Activated naive CD4-positive, alpha-beta T cell treated with anti-CD3 and anti-CD28 coated beads, Interleukin-2, amount 10 ng/mL, durations not matched to agents 7 days and 5 days (primary cell): ENCODE measurements at regions not wholly inside any gene's neighbourhood (a gene's known extent, or its start where the extent isn't known, plus 50 kb on each side); places are given as distances from the start of the nearest gene placed in this dataset.

ENCODE experiments used
- CTCF ChIA-PET: fragments of 350-600 bp; sonication (Branson Sonifier 250); formaldehyde crosslinking; loops from one replicate; lab custom pipeline; 2021; ENCODE audit warnings: antibody characterized with exemption; lab: Charles Lee
- DNase-seq: peaks from one replicate; pipeline ENCODE4 v3.0.0-alpha.2; 2020
- H3K27ac Mint-ChIP-seq: one replicate; pipeline ENCODE4 v1.8.0; 2021; ENCODE audit warnings: mild to moderate bottlenecking, moderate library complexity, mixed read lengths
- H3K27me3 Mint-ChIP-seq: one replicate; pipeline ENCODE4 v1.8.0; 2021; ENCODE audit warnings: mild to moderate bottlenecking, mixed read lengths
- H3K36me3 Mint-ChIP-seq: one replicate; pipeline ENCODE4 v1.8.0; 2021; ENCODE audit warnings: mixed read lengths
- H3K4me1 Mint-ChIP-seq: one replicate; pipeline ENCODE4 v1.8.0; 2021; ENCODE audit warnings: mixed read lengths
- H3K4me3 Mint-ChIP-seq: one replicate; pipeline ENCODE4 v1.8.0; 2021; ENCODE audit warnings: mild to moderate bottlenecking, moderate library complexity, mixed read lengths
- H3K9me3 Mint-ChIP-seq: one replicate; pipeline ENCODE4 v1.8.0; 2021; ENCODE audit warnings: mixed read lengths

DNA sequence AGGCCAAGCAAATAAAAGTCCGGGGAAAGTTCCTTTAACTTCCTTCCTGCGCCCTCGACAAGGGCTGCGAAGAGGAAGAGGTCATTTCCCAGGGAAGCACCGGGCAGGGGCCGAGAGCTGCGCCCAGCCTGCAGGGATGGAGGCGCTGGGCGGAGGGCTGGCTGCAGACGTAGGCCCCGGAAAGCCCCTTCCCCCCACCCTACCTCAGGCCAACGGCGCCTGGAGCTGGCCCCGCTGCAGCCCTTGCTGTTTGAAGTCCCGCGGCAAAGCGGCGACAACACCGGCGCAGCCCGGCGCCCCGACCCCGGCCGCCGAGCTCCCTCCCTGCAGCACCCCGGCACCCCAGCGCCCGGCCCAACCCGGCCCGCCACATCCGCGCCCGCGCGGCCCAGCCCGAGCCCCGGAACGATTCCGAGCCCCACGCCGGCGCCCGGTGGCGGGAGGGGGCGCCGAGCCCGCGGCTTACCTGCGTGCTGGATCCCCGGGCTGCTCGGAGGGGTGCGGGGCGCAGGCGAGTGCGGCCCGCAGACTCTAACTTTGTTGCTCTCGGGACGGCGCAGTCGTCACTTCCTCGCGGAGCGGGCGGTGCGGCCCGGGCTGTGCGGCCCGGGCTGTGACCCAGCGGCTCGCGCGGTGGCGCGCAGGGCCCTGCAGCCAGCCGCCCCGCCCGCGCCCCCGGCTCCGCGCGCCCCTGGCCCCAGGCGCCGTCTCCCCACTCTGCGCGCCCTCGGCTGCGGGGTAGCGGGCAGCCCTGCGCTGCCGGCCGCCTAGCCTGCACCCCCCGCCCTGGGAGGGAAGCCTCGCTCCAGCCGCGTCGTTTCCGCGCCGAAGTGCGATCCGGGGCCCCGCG is 64.8 kb upstream of the PTGR2 start:
- H3K9me3 Mint-ChIP-seq, result no peaks in the 10 kb centered on the region
- H3K27ac Mint-ChIP-seq, result peak overlapping the region; percentile 99
- CTCF ChIA-PET, result interaction anchor here (0.8 to 3.3 kb wide), 10 partner anchors 9 to 58 kb away, joined by 3 to 21 read pairs (median 5); no protein-coding TSS in a partner anchor
- H3K4me1 Mint-ChIP-seq, result peaks cover 56% of the 10 kb centered on the region
- no peaks in the 10 kb centered on the region for H3K27me3 Mint-ChIP-seq
- peak overlapping the region; percentile 91 for H3K4me3 Mint-ChIP-seq
- peaks cover 14% of the 10 kb centered on the region for H3K36me3 Mint-ChIP-seq
- DNase-seq, result peak; percentile 78

DNA sequence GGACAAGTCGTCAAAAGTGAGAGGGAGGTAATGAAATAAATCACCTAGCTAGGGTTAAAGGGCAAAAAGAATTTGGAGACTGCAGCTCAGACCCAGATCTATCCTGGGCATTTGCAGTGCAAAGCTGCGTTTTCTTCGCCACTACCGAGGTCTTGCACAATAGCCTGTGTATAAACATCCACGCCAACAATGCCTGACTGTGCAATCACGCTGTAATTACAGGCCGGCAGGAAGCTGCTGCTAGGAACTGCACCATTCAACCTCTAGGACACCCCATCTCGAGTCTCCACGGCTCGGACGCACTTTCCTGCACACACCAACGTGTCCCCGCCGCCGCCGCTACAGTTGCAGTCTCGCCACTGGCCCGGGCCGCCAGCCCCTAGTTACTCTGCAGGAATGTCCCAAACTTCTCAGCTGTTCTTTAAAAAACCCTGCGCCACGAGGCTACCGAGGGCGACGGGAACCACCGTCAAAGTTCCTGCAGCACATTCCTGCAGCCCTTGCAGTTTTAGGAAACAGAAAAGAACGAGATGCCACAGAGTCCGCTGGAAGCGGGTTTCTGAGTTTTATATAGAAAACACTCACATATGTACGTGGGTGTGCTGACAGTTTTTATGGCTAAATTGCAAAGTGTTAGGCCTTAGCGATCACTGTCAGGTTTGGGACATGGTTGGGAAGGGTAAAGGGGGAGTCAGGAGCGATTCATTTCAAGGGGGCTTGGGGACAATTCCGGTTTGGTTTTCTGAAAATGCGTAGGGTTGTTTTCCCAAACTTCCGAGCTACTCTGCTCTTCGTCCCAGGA is 65.6 kb upstream of the PTGR2 start:
- Mint-ChIP-seq H3K27ac (peak overlapping the region; percentile 96), H3K36me3 (peaks cover 15% of the 10 kb centered on the region), H3K9me3 (no peaks in the 10 kb centered on the region), H3K4me3 (peak overlapping the region; percentile 91), H3K27me3 (no peaks in the 10 kb centered on the region), H3K4me1 (peaks cover 61% of the 10 kb centered on the region)
- DNase-seq, result peak; percentile 83
- CTCF ChIA-PET, result interaction anchor here (0.6 to 3.3 kb wide), 14 partner anchors 8 to 58 kb away, joined by 3 to 21 read pairs (median 5); a partner anchor contains a TSS

DNA sequence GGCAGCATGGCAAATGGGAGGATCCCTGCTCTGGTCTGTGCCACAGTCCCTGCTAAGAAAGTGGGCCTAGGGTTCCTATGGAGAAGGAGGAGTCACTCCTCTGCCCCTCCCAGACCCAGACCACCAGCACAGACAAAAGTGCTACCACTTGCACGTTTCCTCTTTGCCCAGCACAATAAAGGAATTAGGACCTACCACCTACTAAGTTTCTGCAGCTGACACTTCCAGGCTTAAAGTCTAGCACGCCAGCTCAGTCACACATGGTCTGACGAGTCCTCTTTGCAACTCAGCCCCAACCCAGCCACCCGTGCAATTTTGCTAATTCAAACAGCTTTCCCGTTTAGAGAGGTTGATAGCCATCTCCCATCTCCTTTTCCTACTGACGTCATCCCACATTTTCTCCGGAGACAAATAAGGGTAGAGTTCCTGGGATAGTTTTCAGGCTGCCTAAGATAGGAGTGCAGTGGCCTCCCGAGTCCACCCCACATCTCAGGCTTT is 66.2 kb upstream of the PTGR2 start:
- DNase-seq, result no peak
- Mint-ChIP-seq H3K9me3 (no peaks in the 10 kb centered on the region), H3K4me3 (peak overlapping the region; percentile 91), H3K27me3 (no peaks in the 10 kb centered on the region), H3K36me3 (peaks cover 22% of the 10 kb centered on the region), H3K4me1 (peaks cover 67% of the 10 kb centered on the region), H3K27ac (peak overlapping the region; percentile 96)
- CTCF ChIA-PET, result interaction anchor here (0.6 to 3.3 kb wide), 11 partner anchors 10 to 57 kb away, joined by 3 to 21 read pairs (median 5); a partner anchor contains a TSS

DNA sequence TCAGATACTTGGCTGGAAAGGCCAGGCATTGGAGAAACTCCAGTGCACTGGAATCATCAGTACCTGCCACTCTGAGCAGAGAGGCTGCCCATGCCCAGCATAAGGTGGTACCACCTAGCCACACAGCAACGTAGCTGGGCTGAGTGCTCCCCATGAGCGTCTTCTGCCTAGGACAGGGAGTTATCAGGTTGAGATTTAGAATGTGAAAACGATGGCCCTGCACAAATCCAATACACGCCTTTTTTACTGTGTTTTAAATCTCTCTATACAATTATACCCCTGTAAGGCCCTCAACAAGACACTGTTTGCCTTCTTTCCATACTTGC is 66.7 kb upstream of the PTGR2 start:
- no peaks in the 10 kb centered on the region for H3K27me3 Mint-ChIP-seq
- CTCF ChIA-PET, result interaction anchor here (1.1 to 3.3 kb wide), 8 partner anchors 10 to 56 kb away, joined by 3 to 21 read pairs (median 5); no protein-coding TSS in a partner anchor
- H3K9me3 Mint-ChIP-seq, result no peaks in the 10 kb centered on the region
- peak overlapping the region; percentile 96 for H3K27ac Mint-ChIP-seq
- H3K36me3 Mint-ChIP-seq, result peaks cover 26% of the 10 kb centered on the region
- peaks cover 71% of the 10 kb centered on the region for H3K4me1 Mint-ChIP-seq
- H3K4me3 Mint-ChIP-seq, result peak overlapping the region; percentile 91
- DNase-seq, result no peak

DNA sequence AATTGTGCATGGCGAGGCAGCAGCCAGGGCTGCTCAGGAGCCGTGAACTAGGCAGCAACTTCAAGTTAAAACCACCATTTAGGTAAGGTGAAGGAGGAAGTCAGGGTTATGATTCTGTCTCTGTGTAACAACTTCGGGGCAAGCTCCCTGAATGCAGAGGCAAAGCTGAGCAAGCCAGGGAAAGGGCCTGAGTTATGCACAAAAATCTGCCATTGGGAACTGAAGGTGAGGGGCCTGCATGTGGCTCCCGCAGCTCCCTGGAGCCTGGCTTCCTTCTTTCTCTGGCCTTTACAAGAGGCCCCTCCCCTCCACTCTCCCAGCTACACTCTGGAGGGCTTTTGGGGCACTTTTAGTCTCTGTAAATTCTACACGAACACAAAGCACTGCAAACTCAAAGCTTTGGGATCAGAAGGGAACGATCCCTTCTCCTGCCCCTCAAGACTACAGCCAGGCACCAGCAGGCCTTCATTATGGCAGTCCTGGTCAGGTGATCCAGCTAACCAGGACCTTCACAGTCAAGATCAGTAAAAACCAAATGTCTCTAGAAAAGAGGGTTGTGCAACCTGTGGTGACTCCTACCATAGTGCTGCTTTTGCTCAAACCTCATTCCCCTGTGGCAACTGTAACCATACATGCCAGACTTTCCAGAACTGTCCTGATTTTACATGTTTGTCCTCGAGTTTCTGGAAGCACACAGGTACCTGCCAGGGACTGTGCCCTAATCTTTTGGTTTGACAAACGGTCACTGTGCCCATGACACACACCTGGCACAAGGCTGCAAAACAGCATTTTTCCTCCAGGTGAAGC is 67.2 kb upstream of the PTGR2 start:
- peak; percentile 32 for DNase-seq
- Mint-ChIP-seq H3K27me3 (no peaks in the 10 kb centered on the region), H3K4me3 (peak overlapping the region; percentile 91), H3K27ac (peak overlapping the region; percentile 96), H3K9me3 (no peaks in the 10 kb centered on the region), H3K36me3 (peaks cover 26% of the 10 kb centered on the region), H3K4me1 (peaks cover 71% of the 10 kb centered on the region)
- CTCF ChIA-PET, result interaction anchor here (1.3 to 3.3 kb wide), 5 partner anchors 13 to 56 kb away, joined by 3 to 21 read pairs (median 10); no protein-coding TSS in a partner anchor

DNA sequence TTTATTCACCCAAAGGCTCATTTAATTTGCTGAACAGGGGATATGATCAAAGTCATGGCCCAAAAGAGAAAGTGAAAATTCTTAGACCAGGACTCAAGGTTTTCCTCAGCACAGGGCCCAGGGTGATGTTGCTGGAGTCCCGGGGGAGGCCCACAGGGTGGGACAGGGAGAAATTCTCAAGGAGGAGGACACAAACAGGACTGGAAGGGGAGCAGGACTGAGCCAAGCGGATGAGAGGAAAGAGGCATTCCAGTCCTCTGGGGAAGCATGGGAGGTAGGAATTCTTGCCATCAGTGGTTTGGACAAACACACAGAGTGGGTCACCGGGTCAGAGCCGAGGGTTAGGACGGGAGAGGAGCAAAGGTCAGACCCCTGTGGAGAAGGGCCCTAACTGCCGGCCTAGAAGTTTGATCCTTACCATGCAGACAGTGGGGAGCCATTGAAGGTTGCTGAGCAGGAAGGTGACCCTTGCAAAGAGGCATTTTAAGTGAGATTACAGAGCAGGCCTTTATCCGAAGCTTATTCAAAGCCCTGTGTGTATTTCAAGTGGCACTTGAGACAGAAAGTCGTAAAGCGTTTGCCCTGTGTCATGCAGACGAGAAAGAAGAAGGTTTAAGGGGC is 68.4 kb upstream of the PTGR2 start:
- Mint-ChIP-seq H3K4me1 (peaks cover 66% of the 10 kb centered on the region), H3K36me3 (peaks cover 27% of the 10 kb centered on the region), H3K27me3 (no peaks in the 10 kb centered on the region), H3K9me3 (no peaks in the 10 kb centered on the region), H3K27ac (peak overlapping the region; percentile 96), H3K4me3 (peak overlapping the region; percentile 45)
- CTCF ChIA-PET, result interaction anchor here (2.8 to 3.3 kb wide), 3 partner anchors 12 to 55 kb away, joined by 10 to 21 read pairs (median 14); no protein-coding TSS in a partner anchor
- DNase-seq, result no peak

DNA sequence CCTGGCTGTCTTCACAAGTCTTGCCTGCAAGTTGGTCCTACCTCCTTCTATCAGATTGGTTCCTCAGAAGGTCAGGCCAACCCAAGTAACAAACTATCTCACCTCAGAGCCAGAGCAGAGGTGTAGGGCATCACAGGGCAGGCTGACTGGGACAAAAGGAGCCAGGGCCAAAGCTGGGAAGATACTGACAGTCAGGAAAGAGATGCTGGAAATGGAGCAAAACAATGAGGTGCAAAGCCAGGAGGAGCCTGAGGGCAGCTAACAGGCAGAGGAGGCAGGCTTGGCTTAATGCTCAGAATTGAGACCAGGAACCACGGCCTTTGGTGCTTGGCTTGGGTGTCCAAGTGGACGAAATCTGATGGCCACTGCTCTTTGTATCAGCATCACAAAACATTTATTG is 68.4 kb upstream of the PNMA1 start:
- Mint-ChIP-seq H3K4me3 (no peak overlapping the region), H3K27ac (peak overlapping the region; percentile 96), H3K9me3 (no peaks in the 10 kb centered on the region), H3K4me1 (peaks cover 66% of the 10 kb centered on the region), H3K36me3 (peaks cover 27% of the 10 kb centered on the region), H3K27me3 (no peaks in the 10 kb centered on the region)
- CTCF ChIA-PET, result no interaction called here
- DNase-seq, result no peak

DNA sequence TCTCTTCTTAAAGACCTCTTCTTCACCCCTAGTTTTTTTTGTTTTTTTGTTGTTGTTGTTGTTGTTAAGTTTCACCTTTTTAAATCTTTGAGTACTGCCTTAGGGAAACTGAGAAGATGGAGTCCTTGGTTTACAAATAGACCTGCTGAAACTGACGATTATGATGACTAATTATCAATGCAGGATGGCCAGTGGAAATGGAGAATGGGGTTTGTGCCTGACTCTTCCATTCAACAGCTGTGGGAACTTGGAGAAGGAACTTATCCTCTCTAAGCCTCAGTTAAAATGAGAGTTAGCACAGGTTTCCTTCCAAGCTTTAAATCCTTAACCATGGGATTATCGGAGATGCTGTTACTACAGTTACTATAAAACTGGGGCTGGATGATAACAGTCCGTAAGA is 66.7 kb upstream of the PNMA1 start:
- Mint-ChIP-seq H3K27me3 (no peaks in the 10 kb centered on the region), H3K27ac (no peak overlapping the region), H3K9me3 (no peaks in the 10 kb centered on the region), H3K4me3 (no peak overlapping the region), H3K36me3 (peaks cover 27% of the 10 kb centered on the region), H3K4me1 (peaks cover 78% of the 10 kb centered on the region)
- CTCF ChIA-PET, result interaction anchor here (1.4 kb wide), 1 partner anchor 52 kb away, joined by 4 read pairs; no protein-coding TSS in a partner anchor
- no peak for DNase-seq

DNA sequence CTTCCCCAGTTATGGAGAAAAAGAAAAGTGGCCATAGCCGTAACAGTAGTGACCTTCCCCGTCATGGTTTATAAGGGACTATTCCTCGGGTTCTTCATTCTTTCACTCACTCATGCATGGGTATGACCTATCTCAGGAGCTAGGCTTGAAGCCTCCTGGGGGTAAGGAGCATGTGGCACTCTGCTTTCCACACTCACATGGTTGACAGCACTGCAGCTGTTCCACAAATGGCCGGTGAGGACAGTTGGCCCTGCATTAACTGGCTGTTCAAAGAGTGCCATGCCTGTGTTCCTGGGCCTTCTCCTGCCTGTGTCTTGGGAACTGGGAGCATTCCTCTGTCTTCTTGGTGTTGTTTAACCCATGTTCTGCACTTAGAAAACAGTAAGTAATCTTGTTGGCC is 66.2 kb upstream of the PNMA1 start:
- no peak for DNase-seq
- Mint-ChIP-seq H3K27ac (no peak overlapping the region), H3K36me3 (peaks cover 27% of the 10 kb centered on the region), H3K4me3 (no peak overlapping the region), H3K4me1 (peaks cover 78% of the 10 kb centered on the region), H3K9me3 (no peaks in the 10 kb centered on the region), H3K27me3 (no peaks in the 10 kb centered on the region)
- CTCF ChIA-PET, result interaction anchor here (1.4 kb wide), 1 partner anchor 51 kb away, joined by 4 read pairs; no protein-coding TSS in a partner anchor

DNA sequence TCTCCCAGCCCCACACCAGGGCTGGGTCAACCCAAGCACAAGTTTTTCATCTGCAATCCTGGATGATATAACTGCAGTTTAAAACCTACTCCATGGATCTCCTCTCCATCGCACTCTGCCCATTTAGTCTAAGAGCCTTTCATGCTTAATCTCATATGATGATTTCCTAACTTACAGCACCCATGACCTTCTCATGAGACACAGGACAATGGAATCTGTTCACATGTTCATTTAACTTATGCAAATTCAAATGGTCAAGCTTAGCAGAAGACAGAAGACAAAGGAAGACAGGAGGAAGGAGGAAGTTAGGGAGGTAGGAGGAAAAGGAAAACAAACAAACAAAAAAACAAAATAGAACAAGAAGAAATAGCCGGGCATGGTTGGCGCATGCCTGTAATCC is 64.6 kb upstream of the PNMA1 start:
- peaks cover 22% of the 10 kb centered on the region for H3K36me3 Mint-ChIP-seq
- H3K4me3 Mint-ChIP-seq, result no peak overlapping the region
- H3K4me1 Mint-ChIP-seq, result peaks cover 76% of the 10 kb centered on the region
- H3K27ac Mint-ChIP-seq, result no peak overlapping the region
- no peak for DNase-seq
- H3K27me3 Mint-ChIP-seq, result no peaks in the 10 kb centered on the region
- CTCF ChIA-PET, result interaction anchor here (1.9 kb wide), 1 partner anchor 21 kb away, joined by 5 read pairs; no protein-coding TSS in a partner anchor
- H3K9me3 Mint-ChIP-seq, result no peaks in the 10 kb centered on the region

DNA sequence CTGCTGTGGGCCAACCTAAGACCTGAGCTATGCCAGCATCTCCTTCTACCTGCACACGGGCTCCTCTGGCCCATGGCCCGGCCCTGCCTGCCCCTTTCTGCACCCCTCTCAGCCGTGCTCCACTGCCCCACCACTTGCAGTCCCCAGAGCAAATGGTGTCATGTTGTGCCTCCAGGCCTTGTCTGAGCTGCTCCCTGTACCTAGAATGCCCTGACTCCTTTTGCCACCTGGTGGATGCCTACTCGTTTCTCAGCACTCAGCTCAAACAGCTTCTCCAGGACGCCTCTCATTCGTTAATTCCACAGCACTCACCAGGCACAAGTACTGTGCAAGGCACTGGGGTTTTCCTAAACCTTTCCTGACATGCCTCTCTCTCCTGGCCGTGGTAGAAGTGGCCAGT is 63.2 kb upstream of the PNMA1 start:
- Mint-ChIP-seq H3K4me3 (no peak overlapping the region), H3K36me3 (peaks cover 14% of the 10 kb centered on the region), H3K27ac (no peak overlapping the region), H3K27me3 (no peaks in the 10 kb centered on the region), H3K9me3 (no peaks in the 10 kb centered on the region), H3K4me1 (peaks cover 76% of the 10 kb centered on the region)
- no peak for DNase-seq
- CTCF ChIA-PET, result interaction anchor here (1.3 to 1.9 kb wide), 4 partner anchors 9 to 49 kb away, joined by 4 to 9 read pairs (median 5); no protein-coding TSS in a partner anchor

DNA sequence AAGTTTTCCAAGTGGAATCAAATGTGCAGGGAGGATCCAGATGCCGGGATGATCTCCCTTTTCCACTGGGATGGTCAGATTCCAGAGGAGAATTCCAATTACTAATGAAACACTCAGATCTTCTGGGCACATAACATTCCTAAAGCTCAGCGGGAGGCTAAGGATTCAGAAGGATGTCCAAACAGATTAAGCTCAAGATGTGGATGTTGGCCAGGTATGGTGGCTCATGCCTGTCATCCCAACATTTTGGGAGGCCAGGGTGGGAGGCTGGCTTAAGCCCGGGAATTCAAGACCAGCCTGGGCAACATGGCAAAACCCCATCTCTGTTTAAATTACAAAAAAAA is 62.0 kb upstream of the PNMA1 start:
- no peak overlapping the region for H3K4me3 Mint-ChIP-seq
- H3K9me3 Mint-ChIP-seq, result no peaks in the 10 kb centered on the region
- peaks cover 12% of the 10 kb centered on the region for H3K36me3 Mint-ChIP-seq
- H3K4me1 Mint-ChIP-seq, result peaks cover 83% of the 10 kb centered on the region
- no peak for DNase-seq
- H3K27ac Mint-ChIP-seq, result no peak overlapping the region
- no peaks in the 10 kb centered on the region for H3K27me3 Mint-ChIP-seq
- CTCF ChIA-PET, result interaction anchor here (0.7 kb wide), 1 partner anchor 23 kb away, joined by 5 read pairs; no protein-coding TSS in a partner anchor
